ENCODE measurements at regions not wholly inside any gene's neighbourhood (a gene's known extent, or its start where the extent isn't known, plus 50 kb on each side); places are given as distances from the start of the nearest gene placed in this dataset.
"Not testable (repeated sequence)": the region's sequence is repeated elsewhere in the genome, so short reads cannot be mapped to it uniquely, and the experiment has no call there.

DNA sequence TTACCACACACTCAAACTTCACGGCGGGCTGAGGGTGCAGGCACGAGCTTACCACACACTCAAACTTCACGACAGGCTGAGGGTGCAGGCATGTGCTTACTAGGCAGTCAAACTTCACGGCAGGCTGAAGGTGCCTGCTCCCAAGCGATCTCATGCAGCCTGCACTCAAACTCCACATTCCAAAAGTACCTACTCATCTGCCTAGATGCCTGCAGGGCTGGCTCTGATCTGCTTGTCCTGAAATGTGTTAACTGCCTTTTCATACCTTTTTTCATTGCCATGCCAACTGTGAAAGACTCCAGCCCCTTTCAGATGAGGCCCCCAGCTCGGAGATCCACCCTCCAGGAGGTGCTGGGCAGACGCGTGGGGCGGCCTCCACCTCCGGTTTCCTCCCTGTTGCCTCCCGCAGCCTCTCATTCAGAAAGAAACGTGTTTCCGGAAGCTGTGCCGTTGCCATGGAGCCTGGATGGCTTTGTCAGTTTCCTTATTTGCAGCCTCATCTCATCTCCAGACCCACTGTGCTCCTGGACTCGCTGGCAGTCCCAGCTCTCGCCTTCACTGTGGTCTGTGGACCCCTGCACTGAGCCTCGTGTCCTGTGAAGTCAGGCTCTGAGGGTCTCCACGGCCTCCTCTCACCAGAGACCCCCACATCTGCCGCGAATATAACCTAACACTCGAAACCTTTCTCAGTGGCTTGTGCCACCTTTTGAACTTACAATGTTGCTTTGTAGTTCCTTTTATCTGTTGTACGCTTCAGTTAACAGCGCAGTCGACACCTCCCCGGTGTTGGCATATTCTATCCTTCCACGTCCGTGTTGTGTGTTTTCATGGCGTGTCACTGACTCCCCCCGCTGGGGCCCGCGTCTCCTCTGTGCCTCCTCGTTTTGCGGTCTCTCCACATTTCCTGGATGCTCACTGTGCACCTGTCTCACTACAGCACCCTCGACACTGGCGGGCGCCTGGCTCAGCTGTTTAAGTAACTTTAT is 106.1 kb upstream of the ALKAL2 start:
- peak; percentile 87 for ATAC-seq

DNA sequence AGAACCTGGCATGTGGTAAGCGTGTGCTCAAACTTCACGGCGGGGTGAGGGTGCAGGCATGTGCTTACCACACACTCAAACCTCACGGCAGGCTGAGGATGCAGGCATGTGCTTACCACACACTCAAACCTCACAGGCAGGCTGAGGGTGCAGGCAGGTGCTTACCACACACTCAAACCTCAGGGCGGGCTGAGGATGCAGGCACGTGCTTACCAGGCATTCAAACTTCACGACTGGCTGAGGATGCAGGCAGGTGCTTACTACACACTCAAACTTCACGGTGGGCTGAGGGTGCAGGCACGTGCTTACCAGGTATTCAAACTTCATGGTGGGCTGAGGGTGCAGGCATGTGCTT is 105.0 kb upstream of the ALKAL2 start:
- ATAC-seq, result no peak

DNA sequence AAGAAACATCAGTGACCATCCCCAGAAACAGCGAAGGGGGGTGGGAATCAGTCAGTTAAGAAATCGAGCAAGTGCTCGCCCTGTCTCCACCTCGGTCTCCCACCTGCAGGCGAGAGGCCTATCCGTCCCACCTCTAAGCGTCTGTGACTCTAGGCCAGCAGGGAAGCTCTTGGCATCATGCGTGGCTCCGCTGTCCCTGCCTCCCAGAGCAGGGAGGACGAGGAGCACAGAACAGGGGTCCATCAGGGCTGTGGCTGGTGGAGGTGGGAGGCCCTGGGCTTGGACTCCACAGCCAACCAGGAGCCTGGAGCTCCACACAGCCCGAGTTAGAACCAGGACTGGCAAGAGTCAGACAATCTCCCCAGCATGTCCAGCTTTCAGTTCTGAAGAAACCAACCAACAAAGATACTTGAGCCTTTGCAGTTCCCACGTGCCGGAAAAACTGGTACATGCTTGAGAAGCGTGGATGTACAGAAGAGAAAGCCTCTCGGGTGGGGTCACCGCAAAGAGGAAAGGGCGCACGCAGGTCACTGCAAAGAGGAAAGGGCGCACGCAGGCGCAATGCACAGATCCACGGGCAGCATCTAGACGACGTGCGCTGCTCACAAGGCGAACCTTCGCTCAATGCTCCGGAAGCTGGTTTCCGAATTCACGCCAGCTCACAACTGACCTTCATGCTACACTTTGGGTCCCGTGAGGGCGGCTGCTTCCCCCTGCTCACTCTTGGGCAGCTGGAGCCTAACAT is 104.5 kb upstream of the ALKAL2 start:
- ATAC-seq, result no peak

DNA sequence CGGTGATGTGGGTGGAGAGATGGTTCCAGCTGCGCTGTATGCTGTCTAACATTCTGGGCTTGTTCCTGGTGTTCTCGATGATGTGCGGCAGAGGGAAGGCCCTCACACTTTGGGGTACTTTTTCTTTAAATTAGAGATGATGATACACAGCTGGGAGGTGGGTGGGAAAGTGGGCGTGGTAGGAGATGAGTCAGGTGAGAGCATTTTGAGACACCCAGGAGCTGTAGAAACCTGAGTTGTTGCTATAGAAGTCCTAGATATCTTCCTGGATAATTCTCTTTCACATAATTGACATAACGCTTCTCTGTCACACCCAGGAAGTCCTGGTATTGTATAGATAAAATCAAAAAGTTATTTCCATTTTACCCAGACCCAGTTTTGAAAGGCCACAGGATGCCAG is 103.8 kb upstream of the ALKAL2 start:
- ATAC-seq, result no peak

DNA sequence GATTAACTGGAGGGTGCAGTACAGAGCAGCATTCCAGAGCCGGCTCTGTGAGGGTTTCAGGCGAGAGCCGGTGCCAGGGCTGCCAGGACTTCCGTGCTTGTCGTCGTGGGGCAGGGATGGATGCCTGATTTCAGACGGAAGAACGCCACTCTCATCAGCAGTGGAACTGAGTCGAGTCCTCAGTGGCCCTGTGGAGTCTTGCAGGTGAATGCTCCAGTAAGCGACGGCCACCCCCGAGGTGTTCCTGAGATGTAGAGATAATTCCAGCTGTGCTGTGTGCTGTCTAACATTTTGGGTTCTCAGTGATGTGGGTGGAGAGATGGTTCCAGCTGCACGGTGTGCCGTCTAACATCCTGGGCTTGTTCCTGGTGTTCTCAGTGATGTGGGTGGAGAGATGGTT is 103.1 kb upstream of the ALKAL2 start:
- no peak for ATAC-seq

DNA sequence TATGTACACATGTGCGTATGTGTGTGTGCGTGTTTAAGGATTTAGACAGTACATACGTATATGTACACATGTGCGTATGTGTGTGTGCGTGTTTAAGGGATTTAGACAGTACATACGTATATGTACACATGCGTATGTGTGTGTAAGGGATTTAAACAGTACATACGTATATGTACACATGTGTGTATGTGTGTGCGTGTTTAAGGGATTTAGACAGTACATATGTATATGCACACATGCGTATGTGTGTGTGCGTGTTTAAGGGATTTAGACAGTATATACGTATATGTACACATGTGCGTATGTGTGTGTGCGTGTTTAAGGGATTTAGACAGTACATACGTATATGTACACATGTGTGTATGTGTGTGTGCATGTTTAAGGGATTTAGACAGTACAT is 102.1 kb upstream of the ALKAL2 start:
- ATAC-seq, result not testable (repeated sequence)

DNA sequence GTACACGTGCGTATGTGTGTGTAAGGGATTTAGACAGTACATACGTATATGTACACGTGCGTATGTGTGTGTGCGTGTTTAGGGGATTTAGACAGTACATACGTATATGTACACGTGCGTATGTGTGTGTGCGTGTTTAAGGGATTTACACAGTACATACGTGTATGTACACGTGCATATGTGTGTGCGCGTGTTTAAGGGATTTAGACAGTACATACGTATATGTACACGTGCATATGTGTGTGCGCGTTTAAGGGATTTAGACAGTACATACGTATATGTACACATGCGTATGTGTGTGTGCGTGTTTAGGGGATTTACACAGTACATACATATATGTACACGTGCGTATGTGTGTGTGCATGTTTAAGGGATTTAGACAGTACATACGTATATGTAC is 100.9 kb upstream of the ALKAL2 start:
- ATAC-seq, result not testable (repeated sequence)

DNA sequence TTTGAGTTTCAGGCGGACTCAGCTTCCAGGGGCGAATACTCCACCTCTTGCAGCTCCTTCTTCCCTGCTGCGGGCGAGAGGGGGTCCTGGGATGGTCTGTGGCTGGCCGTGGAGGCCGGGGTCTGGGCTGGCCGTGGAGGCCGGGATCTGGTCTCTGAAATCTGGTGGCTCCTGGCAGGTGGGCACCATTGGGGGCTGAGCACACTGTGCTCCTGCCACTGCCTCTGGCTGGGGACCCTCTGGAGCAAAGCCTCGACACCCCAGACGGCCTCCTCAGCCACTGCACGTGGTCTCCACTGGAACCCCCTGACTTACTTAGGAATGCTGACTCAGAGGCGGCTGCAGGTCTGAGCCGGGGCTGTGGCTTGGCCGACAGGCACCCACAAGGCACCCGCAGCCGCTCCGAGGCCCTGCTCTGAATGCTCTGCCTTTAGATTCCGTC is 100.1 kb upstream of the ALKAL2 start:
- peak; percentile 33 for ATAC-seq

DNA sequence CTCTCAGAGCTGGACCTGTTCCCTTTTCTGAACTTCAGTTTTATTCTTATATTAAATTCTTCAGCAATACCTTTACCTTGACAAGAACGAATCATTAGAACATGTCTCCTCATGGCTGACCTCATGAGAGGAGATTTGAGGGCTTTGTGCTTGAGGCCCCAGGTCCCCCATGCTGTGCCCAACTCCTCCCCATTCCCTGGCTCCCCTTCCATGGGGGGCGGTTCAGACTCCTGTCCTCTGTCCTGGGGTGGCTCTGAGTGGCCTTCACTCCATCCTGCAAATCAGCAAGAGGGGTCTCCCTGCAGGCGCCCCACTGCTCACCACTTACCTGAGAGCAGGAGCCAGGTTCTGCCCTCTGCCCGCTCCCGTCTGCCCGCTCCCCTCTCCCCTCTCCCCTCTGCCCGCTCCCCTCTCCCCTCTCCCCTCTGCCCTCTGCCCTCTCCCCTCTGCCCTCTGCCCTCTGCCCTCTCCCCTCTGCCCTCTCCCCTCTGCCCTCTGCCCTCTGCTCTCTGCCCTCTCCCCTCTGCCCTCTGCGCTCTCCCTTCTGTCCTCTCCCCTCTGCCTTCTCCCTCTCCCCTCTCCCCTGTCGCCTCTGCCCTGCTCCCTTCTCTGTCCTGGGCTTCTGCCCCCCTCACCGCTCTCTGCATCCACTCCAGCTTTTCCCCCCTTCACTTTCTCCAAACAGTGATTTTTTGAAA is 98.7 kb upstream of the ALKAL2 start:
- ATAC-seq, result no peak

DNA sequence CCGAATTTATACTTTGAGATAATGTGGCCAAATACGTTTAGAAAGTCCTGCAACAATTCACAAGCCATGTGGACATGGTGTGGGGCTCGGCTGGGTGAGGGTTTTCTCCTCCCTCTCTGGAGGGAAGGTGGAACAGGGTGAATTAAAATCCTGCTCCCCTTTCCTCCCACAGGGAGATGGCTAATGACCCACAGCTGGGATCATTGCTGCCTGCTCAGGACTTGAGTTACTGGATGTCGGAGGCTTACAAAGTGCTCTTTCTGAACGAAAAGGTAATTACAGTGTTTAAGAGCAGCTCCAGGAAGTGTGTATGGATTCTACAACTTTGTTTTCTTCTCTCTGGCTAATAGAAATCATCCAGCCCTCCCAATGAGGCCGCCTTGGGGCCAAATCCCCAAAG is 97.9 kb upstream of the ALKAL2 start:
- no peak for ATAC-seq

DNA sequence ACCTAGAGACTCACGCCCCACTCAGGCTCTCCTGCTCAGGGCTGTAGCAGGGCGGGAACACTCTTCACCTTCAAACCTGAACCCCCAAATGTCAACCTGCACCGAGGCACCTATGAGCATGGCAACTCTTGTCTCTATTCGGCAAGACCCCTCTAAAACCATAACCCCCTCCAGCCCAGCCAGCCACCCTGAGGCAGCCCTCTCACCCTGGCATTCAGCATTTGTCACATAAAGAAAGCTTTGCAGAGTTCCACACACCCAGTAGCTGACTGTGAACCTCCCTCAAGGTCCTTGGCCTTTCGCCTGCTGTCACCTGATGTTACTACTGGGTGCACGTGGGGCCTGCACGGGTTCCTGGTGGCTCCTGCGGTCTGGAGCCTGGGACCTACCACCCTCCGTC is 97.2 kb upstream of the ALKAL2 start:
- no peak for ATAC-seq

DNA sequence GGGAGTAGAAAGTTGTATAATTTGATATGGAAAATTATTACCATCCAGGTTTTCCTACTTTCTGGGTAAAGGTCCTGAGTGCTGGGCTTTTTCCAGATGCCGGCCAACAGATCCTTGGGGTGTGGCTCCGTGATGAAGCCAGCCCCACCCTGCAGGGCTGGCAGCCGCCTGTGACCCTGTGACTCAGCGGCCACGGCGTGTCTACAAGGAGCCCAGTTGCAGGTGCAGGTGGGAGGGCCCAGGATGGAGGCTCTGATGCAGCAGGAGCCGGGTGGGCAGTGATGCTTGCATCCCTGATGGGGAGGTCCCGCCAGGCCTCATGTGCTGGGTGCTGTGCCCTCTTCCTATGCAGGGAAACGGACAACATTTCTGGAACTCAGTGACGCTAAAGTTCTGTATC is 96.0 kb upstream of the ALKAL2 start:
- ATAC-seq, result peak; percentile 89

DNA sequence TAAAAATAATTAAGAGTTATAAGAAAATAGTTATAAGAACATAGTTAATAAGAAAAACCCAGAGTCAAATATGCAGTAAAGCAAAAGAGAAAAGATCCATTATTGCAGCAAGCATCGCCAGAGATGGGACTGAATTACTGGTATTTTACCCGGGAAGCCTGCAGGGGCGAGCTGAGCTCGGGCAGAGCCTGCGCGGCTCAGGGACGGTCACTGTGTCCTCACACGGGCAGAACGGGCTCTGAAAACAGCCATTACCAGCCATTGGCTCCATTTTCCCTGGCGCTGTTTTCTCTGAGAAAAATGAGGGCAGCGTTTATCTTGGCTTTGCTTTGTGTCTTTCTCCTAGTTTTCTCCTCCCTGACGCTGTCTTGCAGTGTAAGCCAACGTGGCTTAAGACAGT is 95.3 kb upstream of the ALKAL2 start:
- ATAC-seq, result no peak

DNA sequence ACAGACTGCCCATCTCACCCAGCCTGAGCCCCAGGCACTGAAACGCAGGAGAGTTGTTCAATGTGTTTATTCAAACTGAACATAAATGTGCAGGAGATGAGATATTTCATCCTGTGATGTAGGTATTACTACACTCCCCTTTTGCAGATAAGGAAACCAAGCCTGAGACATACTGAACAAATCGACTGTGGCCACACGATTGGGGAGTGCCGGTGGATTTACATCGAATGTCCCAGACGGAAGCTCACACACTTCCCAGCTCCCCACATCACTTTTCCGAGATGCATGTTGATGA is 94.8 kb upstream of the ALKAL2 start:
- no peak for ATAC-seq

DNA sequence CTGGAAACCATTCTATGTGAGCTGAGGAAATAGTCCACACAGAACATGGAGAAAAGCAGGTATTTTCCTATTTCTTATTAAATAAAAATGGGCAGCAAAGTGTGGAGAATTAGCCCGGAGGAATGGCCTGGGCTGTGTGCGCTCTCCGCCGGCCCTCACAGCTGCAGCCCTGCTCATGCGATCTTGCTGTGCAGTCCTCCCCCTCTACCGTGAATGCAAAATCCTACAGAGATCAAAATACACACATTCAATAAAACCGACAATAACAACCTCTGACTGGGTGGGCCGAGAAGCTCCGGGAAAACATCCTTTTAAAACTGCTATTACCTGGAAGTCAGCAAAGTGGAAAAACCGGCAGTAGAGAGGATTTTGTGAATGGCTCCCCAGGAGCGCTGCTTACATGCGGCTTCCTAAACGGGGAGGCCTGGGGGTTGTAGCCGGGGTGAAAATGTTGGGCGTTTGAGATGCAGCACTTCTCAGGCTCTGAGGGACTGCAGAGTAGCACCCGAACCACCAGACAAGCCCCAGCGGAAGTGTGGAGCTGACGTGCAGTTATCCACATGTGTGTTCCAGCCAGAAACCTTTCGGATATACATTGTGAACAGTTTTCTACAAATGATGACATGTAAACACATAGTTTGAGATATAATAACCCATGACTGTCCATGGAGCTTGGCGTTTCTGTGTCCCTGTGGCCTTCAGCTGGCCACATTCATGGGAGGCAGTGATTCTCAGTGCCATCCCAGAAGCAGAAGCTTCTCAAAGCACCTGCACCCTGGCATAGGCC is 94.2 kb upstream of the ALKAL2 start:
- no peak for ATAC-seq

DNA sequence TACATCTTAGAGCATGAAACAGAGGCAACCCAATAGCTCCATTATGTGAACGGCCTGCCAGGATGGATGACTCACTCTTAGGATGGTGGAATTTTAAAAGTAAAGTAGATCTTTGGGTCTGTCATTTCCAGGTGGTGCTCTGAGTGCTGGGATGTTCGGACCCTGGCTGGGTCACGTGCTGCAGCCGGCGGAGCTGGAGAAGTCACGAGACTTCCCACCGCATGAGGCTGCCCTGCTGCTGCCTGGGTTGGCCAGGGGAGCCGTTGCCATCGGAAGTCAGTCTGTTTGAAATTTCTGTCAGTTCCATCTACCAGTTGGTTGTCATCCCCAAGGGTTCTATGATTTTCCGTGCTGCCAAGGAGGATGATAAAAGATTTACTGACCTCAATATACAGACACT is 93.3 kb upstream of the ALKAL2 start:
- ATAC-seq, result no peak

DNA sequence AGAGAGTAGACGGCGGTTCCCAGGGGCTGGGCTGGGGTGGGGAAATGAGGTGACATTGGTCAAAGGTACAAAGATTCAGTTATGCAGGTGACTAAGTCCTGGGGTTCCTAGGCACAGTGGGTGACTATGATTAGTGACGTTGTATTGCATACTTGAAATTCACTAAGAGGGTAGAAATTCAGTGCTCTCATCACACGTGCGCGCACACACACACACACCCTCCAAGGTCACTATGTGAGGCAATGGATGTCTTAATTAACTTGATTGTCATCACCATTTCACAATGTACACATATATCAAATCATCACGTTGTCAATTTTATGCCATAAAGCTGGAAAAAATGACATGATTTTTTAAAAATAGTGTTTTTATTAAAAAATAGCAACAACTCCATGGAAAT is 92.9 kb upstream of the ALKAL2 start:
- no peak for ATAC-seq

DNA sequence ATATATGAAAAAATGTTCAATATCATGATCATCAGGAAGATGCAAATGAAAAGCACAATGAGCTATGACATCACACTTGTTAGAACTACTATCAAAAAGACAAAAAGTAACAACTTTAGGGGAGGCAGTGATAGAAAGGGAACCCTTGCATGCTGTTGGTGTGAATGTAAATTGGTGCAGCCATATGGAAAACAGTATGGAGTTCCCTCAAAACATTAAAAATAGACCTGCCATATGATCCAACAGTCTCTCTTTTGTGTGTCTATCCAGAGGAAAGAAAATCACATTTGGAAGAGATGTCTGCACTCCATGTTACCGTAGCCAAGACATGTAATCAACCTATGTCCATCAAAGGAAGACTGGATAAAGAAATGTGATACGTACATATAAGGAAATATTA is 92.3 kb upstream of the ALKAL2 start:
- ATAC-seq, result no peak

DNA sequence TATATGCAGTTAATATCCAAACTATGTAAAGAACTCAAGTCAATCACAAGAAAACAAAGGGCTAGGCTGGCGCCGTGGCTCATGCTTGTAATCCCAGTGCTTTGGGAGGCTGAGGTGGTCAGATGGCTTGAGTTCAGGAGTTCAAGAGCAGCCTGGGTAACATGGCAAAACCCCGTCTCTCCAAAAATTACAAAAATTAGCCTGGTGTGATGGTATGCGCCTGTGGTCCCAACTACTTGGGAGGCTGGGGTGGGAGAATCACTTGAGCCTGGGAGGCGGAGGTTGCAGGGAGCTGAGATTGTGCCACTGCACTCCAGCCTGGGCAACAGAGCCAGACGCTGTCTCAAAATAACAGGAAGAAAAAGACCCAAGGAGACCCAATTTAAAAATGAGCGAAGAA is 91.9 kb upstream of the ALKAL2 start:
- no peak for ATAC-seq

DNA sequence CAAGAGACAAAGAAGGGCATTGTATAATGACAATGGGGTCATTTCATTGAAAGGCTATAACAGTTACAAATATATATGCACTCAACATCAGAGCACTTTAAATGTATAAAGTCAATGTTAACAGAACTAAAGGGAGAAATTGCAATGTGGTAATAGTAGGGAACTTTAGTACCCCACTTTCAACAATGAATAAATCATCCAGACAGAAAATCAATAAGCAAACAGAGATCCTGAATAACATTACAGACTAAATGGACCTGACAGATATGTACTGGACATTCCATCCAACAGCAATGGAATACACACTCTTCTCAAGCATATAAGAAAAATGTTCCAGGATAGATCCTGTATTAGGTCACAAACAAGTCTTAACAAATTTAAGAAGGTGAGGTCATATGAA is 90.5 kb upstream of the ALKAL2 start:
- ATAC-seq, result no peak

DNA sequence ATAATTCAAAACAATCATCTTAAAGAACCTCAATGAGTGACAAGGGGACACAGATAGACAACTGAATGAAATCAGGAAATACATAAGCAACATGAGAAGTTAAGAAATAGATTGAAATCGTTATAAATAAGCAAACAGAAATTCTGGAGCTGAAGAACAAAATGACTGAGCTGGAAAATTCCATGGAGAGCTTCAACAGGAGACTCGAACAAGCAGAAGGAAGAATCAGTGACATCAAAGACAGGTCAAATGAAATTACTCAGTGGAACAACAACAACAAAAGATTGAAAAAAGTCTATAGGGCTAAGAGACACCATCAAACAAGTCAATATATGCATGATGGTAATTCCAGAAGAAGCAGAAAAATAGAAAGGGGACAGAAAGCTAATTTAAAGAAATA is 89.5 kb upstream of the ALKAL2 start:
- ATAC-seq, result no peak

DNA sequence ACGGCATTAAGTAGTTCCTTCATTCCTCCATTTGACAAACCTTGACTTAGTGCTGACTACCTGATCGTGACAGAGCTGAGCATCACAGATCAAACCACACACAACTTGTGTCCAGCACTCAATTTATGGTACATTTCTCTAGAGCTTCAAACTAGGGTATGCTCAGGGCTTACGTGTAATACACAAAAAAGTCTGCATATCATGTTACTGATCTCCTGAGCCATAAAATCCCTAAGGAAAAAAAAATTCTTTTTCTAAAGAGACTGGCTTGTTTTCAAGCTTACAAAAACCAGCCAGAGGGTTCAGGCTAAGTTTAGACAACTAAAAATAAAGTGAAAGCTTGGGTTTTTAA is 88.0 kb upstream of the ALKAL2 start:
- no peak for ATAC-seq

All from esophagus mucosa (tissue), 1 donor.